ENCODE measurements at regions not wholly inside any gene's neighbourhood (a gene's known extent, or its start where the extent isn't known, plus 50 kb on each side); places are given as distances from the start of the nearest gene placed in this dataset.

- TF ChIP-seq, protein P1, sequence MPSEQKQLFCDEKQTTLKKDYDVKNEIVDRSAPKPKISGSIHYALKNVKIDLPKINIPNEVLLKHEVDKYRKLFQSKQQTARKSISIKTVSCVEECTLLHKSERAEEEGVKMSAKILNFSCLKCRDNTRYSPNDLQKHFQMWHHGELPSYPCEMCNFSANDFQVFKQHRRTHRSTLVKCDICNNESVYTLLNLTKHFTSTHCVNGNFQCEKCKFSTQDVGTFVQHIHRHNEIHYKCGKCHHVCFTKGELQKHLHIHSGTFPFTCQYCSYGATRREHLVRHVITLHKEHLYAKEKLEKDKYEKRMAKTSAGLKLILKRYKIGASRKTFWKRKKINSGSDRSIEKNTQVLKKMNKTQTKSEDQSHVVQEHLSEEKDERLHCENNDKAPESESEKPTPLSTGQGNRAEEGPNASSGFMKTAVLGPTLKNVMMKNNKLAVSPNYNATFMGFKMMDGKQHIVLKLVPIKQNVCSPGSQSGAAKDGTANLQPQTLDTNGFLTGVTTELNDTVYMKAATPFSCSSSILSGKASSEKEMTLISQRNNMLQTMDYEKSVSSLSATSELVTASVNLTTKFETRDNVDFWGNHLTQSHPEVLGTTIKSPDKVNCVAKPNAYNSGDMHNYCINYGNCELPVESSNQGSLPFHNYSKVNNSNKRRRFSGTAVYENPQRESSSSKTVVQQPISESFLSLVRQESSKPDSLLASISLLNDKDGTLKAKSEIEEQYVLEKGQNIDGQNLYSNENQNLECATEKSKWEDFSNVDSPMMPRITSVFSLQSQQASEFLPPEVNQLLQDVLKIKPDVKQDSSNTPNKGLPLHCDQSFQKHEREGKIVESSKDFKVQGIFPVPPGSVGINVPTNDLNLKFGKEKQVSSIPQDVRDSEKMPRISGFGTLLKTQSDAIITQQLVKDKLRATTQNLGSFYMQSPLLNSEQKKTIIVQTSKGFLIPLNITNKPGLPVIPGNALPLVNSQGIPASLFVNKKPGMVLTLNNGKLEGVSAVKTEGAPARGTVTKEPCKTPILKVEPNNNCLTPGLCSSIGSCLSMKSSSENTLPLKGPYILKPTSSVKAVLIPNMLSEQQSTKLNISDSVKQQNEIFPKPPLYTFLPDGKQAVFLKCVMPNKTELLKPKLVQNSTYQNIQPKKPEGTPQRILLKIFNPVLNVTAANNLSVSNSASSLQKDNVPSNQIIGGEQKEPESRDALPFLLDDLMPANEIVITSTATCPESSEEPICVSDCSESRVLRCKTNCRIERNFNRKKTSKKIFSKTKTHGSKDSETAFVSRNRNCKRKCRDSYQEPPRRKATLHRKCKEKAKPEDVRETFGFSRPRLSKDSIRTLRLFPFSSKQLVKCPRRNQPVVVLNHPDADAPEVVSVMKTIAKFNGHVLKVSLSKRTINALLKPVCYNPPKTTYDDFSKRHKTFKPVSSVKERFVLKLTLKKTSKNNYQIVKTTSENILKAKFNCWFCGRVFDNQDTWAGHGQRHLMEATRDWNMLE (tag by site-specific recombination; conservative IDR thresholded peaks at IDR 0.05; ENCODE audit: low read depth) = no peak
- no peak for TF ChIP-seq ZNF311 (tag by site-specific recombination; IDR thresholded peaks at IDR 0.05; ENCODE audit: borderline replicate concordance)
- TF ChIP-seq GLI4 (tag by site-specific recombination; IDR thresholded peaks at IDR 0.05) = no peak
- TF ChIP-seq ZBTB10 (tag by site-specific recombination; IDR thresholded peaks at IDR 0.05) = no peak
- TF ChIP-seq ELK4 (IDR thresholded peaks at IDR 0.05; ENCODE audit: borderline replicate concordance, low read depth, low read length) = no peak
- no peak for TF ChIP-seq SCRT1 (tag by site-specific recombination; IDR thresholded peaks at IDR 0.05; ENCODE audit: borderline replicate concordance)
- no peak for TF ChIP-seq ZNF792 (tag by site-specific recombination; IDR thresholded peaks at IDR 0.05)
- TF ChIP-seq ZNF449 (tag by site-specific recombination; IDR thresholded peaks at IDR 0.05) = no peak
Measured at GRCh38 chr14:83566567-83566966, 1963.4 kb upstream of the FLRT2 start (continued).

DNA sequence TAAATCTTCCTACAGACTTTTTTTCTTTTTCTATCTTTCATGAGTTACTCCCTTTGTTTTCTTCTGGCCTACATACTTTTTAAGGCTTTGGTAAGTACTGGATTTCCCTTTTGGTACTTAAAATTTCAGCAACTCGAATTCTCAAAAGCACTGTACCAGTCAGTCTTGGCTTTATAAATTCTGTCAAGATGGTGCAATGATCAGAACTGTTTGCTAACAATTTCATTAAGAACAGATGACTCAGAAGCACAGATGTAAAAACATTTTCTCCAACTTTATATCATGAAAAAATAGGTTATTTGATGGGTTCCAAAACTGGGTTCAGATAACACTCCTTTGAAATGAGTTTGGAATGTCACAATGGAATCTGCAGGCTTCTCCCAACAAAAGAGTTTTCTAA lies 1961.8 kb upstream of the FLRT2 start:
- POLR2A ChIA-PET = no interaction called here
- H3K36me3 ChIP-seq (ENCODE audit: control insufficient read depth in 2 of 2, insufficient read depth in 1 of 2, low read length in 2 of 2) = no peaks in the 10 kb centered on the region

More for the DNA sequence above, 1961.8 kb upstream of the FLRT2 start:
- no peak overlapping the region for H3K27ac ChIP-seq (ENCODE audit: extremely low read depth, low read depth, low read length)
- no peaks in the 10 kb centered on the region for H3K4me1 ChIP-seq (ENCODE audit: control insufficient read depth, insufficient read depth, low read length)
- no peak overlapping the region for H3K4me3 ChIP-seq (ENCODE audit: low read depth, low read length)
- TF ChIP-seq ZNF26 (tag by site-specific recombination; IDR thresholded peaks at IDR 0.05) = no peak
- TF ChIP-seq HOXC10 (CRISPR knock-in tag; IDR thresholded peaks at IDR 0.05) = no peak
- TF ChIP-seq ZNF175 (tag by site-specific recombination; IDR thresholded peaks at IDR 0.05) = no peak
- TF ChIP-seq ZBTB26 (tag by site-specific recombination; optimal IDR thresholded peaks at IDR 0.05) = no peak
- no peak for TF ChIP-seq ZNF394 (tag by site-specific recombination; IDR thresholded peaks at IDR 0.05; ENCODE audit: borderline replicate concordance)
- no peak for TF ChIP-seq ZNF626 (tag by site-specific recombination; IDR thresholded peaks at IDR 0.05)
- TF ChIP-seq INSM2 (tag by site-specific recombination; IDR thresholded peaks at IDR 0.05) = no peak
- TF ChIP-seq ZNF311 (tag by site-specific recombination; IDR thresholded peaks at IDR 0.05; ENCODE audit: borderline replicate concordance) = no peak
- no peak for TF ChIP-seq KLF8 (tag by site-specific recombination; IDR thresholded peaks at IDR 0.05)
- CTCF ChIA-PET = no interaction called here
- H3K9me3 ChIP-seq (ENCODE audit: control insufficient read depth, insufficient read depth, low read depth, low read length) = no peaks in the 10 kb centered on the region
